K562 (cell line): ENCODE measurements at regions not wholly inside any gene's neighbourhood (a gene's known extent, or its start where the extent isn't known, plus 50 kb on each side); places are given as distances from the start of the nearest gene placed in this dataset.

ENCODE experiments used
- ARID2 ChIP-seq: fragments of 450-650 bp; IDR thresholded peaks from 2 replicates; pipeline ENCODE4 v1.6.1; 2017; ENCODE audit warnings: antibody characterized with exemption, mild to moderate bottlenecking
- BRD9 ChIP-seq: fragments of 450-650 bp; IDR thresholded peaks from 2 replicates; pipeline ENCODE4 v1.6.1; 2018; ENCODE audit warnings: low read depth; ENCODE audit not compliant: partially characterized antibody
- CBX2 ChIP-seq: fragments of 200-600 bp; sonication (generic); IDR thresholded peaks from one replicate; pipeline ENCODE4 v1.6.1; 2012; ENCODE audit warnings: mild to moderate bottlenecking, low read length, inconsistent platforms; ENCODE audit not compliant: insufficient read depth, poor library complexity, severe bottlenecking
- CEBPG ChIP-seq, 3 experiments: fragments of 200-800 bp in 1 of 3; sonication (Bioruptor generic) in 1 of 3; sonication (generic) in 1 of 3; formaldehyde crosslinking in 1 of 3; IDR thresholded peaks in 2 of 3; conservative IDR thresholded peaks in 1 of 3; 2 replicates each; pipeline versions ENCODE4 v1.6.1 to v1.8.0; 2016 to 2022; ENCODE audit warnings: missing compliant biosample characterization in 2 of 3, missing genetic modification characterization in 2 of 3, mild to moderate bottlenecking in 1 of 3, missing genetic modification reagents in 1 of 3
- EP400 ChIP-seq: fragments of 450-650 bp; IDR thresholded peaks from 2 replicates; pipeline ENCODE4 v1.6.1; 2017; ENCODE audit warnings: antibody characterized with exemption, mild to moderate bottlenecking, moderate library complexity
- EZH2 ChIP-seq: IDR thresholded peaks from 2 replicates; pipeline ENCODE4 v1.6.1; 2012; ENCODE audit warnings: low read depth, mild to moderate bottlenecking, inconsistent platforms, low read length, borderline replicate concordance
- FOXO4 ChIP-seq: fragments of 450-650 bp; formaldehyde crosslinking; IDR thresholded peaks from 2 replicates; pipeline ENCODE4 v1.4.0; 2020; ENCODE audit warnings: mild to moderate bottlenecking, moderate library complexity
- HDAC1 ChIP-seq, 2 experiments: fragments of 450-650 bp; IDR thresholded peaks; 2 replicates each; pipeline ENCODE4 v1.6.1; 2016 to 2017; ENCODE audit warnings: inconsistent platforms in 1 of 2, mild to moderate bottlenecking in 1 of 2, moderate library complexity in 1 of 2
- KAT7 ChIP-seq: sonication (generic); formaldehyde crosslinking; IDR thresholded peaks from 2 replicates; pipeline ENCODE4 v1.8.0; 2022; ENCODE audit warnings: missing genetic modification reagents, mild to moderate bottlenecking, borderline replicate concordance
- MCM5 ChIP-seq: fragments of 450-650 bp; IDR thresholded peaks from 2 replicates; pipeline ENCODE4 v1.6.1; 2016; ENCODE audit warnings: low read depth
- POLR2AphosphoS5 ChIP-seq: IDR thresholded peaks from 2 replicates; pipeline ENCODE4 v1.6.1; 2011; ENCODE audit warnings: mild to moderate bottlenecking, low read depth, low read length, moderate library complexity; ENCODE audit not compliant: control insufficient read depth, insufficient read depth
- USF1 ChIP-seq: sonication (generic); formaldehyde crosslinking; IDR thresholded peaks from 2 replicates; pipeline ENCODE4 v1.9.0; 2022; ENCODE audit warnings: mild to moderate bottlenecking, missing genetic modification reagents
- ZNF165 ChIP-seq: fragments of 250-450 bp; sonication (Bioruptor Pico); IDR thresholded peaks from 2 replicates; pipeline ENCODE4 v1.4.0; 2020; ENCODE audit warnings: borderline replicate concordance
- ZNF609 ChIP-seq: sonication (generic); formaldehyde crosslinking; IDR thresholded peaks from 2 replicates; pipeline ENCODE4 v1.8.1; 2023; ENCODE audit warnings: missing genetic modification reagents, mild to moderate bottlenecking, borderline replicate concordance

GRCh38 chr14:82403987-82404386 lies 870.3 kb upstream of the SEL1L start:
- TF ChIP-seq ZNF165 (CRISPR knock-in tag) (no peak), HDAC1 (IDR thresholded peaks at IDR 0.05) (no peak), FOXO4 (CRISPR knock-in tag) (no peak), EP400 (no peak), ZNF609 (CRISPR knock-in tag) (no peak), EZH2 (no peak), MCM5 (no peak), KAT7 (CRISPR knock-in tag) (no peak), BRD9 (no peak), ARID2 (no peak), CBX2 (no peak), POLR2AphosphoS5 (no peak), USF1 (CRISPR knock-in tag) (no peak), CEBPG (CRISPR knock-in tag; IDR thresholded peaks at IDR 0.05) (no peak), CEBPG (tag; conservative IDR thresholded peaks at IDR 0.05 in 1 of 2, IDR thresholded peaks at IDR 0.05 in 1 of 2) (no peak)
